ENCODE measurements at regions not wholly inside any gene's neighbourhood (a gene's known extent, or its start where the extent isn't known, plus 50 kb on each side); places are given as distances from the start of the nearest gene placed in this dataset.

GRCh38 chr2:13576406-13577036 is 859.8 kb downstream of the TRIB2 start:
- no peak for TF ChIP-seq EZH2phosphoT487 (IDR thresholded peaks at IDR 0.05; ENCODE audit: borderline replicate concordance, low read length)
- TF ChIP-seq CTCF (IDR thresholded peaks at IDR 0.05; ENCODE audit: low read depth, low read length, poor library complexity, severe bottlenecking): no peak
- H3K9me3 ChIP-seq (ENCODE audit: control insufficient read depth, insufficient read depth, low read length): no peaks in the 10 kb centered on the region

GRCh38 chr2:13578547-13578946 is 861.8 kb downstream of the TRIB2 start:
- H3K4me1 ChIP-seq (ENCODE audit: control insufficient read depth, low read length): no peaks in the 10 kb centered on the region
- H3K27me3 ChIP-seq (ENCODE audit: control insufficient read depth, low read length): no peaks in the 10 kb centered on the region
- no peaks in the 10 kb centered on the region for H4K20me1 ChIP-seq (ENCODE audit: control insufficient read depth, insufficient read depth, low read depth, low read length)
- H3K36me3 ChIP-seq (ENCODE audit: control insufficient read depth, low read length): no peaks in the 10 kb centered on the region
- H3F3A ChIP-seq (ENCODE audit: control insufficient read depth, insufficient read depth): no peaks in the 10 kb centered on the region
- H3K9me3 ChIP-seq (ENCODE audit: control insufficient read depth, insufficient read depth, low read length): no peaks in the 10 kb centered on the region
- no peaks in the 10 kb centered on the region for H3K9me2 ChIP-seq (replicated peaks; ENCODE audit: control insufficient read depth, low read length)
- H3K4me3 ChIP-seq (ENCODE audit: low read length): no peak overlapping the region
- TF ChIP-seq EZH2phosphoT487 (IDR thresholded peaks at IDR 0.05; ENCODE audit: borderline replicate concordance, low read length) (no peak), CTCF (IDR thresholded peaks at IDR 0.05; ENCODE audit: low read depth, low read length, poor library complexity, severe bottlenecking) (no peak)
- no peak overlapping the region for H3K4me2 ChIP-seq (ENCODE audit: low read length)
- no peaks in the 10 kb centered on the region for H3K79me2 ChIP-seq (ENCODE audit: control insufficient read depth, low read length)
- H3K27ac ChIP-seq (ENCODE audit: low read depth, low read length): no peak overlapping the region

More at GRCh38 chr2:13576406-13577036, 859.8 kb downstream of the TRIB2 start:
- Histone ChIP-seq H3K27me3 (ENCODE audit: control insufficient read depth, low read length) (no peaks in the 10 kb centered on the region), H3K36me3 (ENCODE audit: control insufficient read depth, low read length) (no peaks in the 10 kb centered on the region), H3K9me2 (replicated peaks; ENCODE audit: control insufficient read depth, low read length) (no peaks in the 10 kb centered on the region), H3F3A (ENCODE audit: control insufficient read depth, insufficient read depth) (no peaks in the 10 kb centered on the region), H3K4me3 (ENCODE audit: low read length) (no peak overlapping the region), H3K79me2 (ENCODE audit: control insufficient read depth, low read length) (no peaks in the 10 kb centered on the region), H3K4me1 (ENCODE audit: control insufficient read depth, low read length) (no peaks in the 10 kb centered on the region), H3K4me2 (ENCODE audit: low read length) (no peak overlapping the region), H3K27ac (ENCODE audit: low read depth, low read length) (no peak overlapping the region), H4K20me1 (ENCODE audit: control insufficient read depth, insufficient read depth, low read depth, low read length) (no peaks in the 10 kb centered on the region)

GRCh38 chr2:13581471-13581870 is 864.7 kb downstream of the TRIB2 start:
- Histone ChIP-seq H3K27me3 (ENCODE audit: control insufficient read depth, low read length) (no peaks in the 10 kb centered on the region), H3F3A (ENCODE audit: control insufficient read depth, insufficient read depth) (no peaks in the 10 kb centered on the region), H3K4me1 (ENCODE audit: control insufficient read depth, low read length) (no peaks in the 10 kb centered on the region), H3K36me3 (ENCODE audit: control insufficient read depth, low read length) (no peaks in the 10 kb centered on the region), H3K9me3 (ENCODE audit: control insufficient read depth, insufficient read depth, low read length) (no peaks in the 10 kb centered on the region), H4K20me1 (ENCODE audit: control insufficient read depth, insufficient read depth, low read depth, low read length) (no peaks in the 10 kb centered on the region), H3K4me3 (ENCODE audit: low read length) (no peak overlapping the region), H3K79me2 (ENCODE audit: control insufficient read depth, low read length) (no peaks in the 10 kb centered on the region), H3K9me2 (replicated peaks; ENCODE audit: control insufficient read depth, low read length) (no peaks in the 10 kb centered on the region), H3K27ac (ENCODE audit: low read depth, low read length) (no peak overlapping the region), H3K4me2 (ENCODE audit: low read length) (no peak overlapping the region)
- TF ChIP-seq CTCF (IDR thresholded peaks at IDR 0.05; ENCODE audit: low read depth, low read length, poor library complexity, severe bottlenecking) (no peak), EZH2phosphoT487 (IDR thresholded peaks at IDR 0.05; ENCODE audit: borderline replicate concordance, low read length) (no peak)

All from DOHH2 (cell line).